Trophoblast cell (in vitro differentiated cells and primary cell): ENCODE measurements at regions not wholly inside any gene's neighbourhood (a gene's known extent, or its start where the extent isn't known, plus 50 kb on each side); places are given as distances from the start of the nearest gene placed in this dataset.

Experiments used
- DNase-seq, 2 donors: peaks; one replicate each; pipeline ENCODE4 v3.0.0-alpha.2; 2016
- H2AFZ ChIP-seq: 2 replicates; pipeline ENCODE4 v1.6.1; 2013; ENCODE audit warnings: low read length, moderate library complexity, mild to moderate bottlenecking; ENCODE audit not compliant: insufficient read depth, poor library complexity
- H2AK5ac ChIP-seq: 2 replicates; pipeline ENCODE4 v1.6.1; 2013; ENCODE audit warnings: mild to moderate bottlenecking, low read length
- H2BK120ac ChIP-seq: 2 replicates; pipeline ENCODE4 v1.6.1; 2013; ENCODE audit warnings: low read length, mild to moderate bottlenecking, moderate library complexity; ENCODE audit not compliant: insufficient read depth, poor library complexity
- H2BK12ac ChIP-seq: 2 replicates; pipeline ENCODE4 v1.6.1; 2013; ENCODE audit warnings: mild to moderate bottlenecking, low read length, moderate library complexity
- H2BK5ac ChIP-seq: 2 replicates; pipeline ENCODE4 v1.6.1; 2013; ENCODE audit warnings: low read length, low read depth, moderate library complexity, mild to moderate bottlenecking; ENCODE audit not compliant: poor library complexity
- H3K14ac ChIP-seq: 2 replicates; pipeline ENCODE4 v1.6.1; 2013; ENCODE audit warnings: mild to moderate bottlenecking, low read length
- H3K18ac ChIP-seq: 2 replicates; pipeline ENCODE4 v1.6.1; 2013; ENCODE audit warnings: mild to moderate bottlenecking, low read length
- H3K23ac ChIP-seq: 2 replicates; pipeline ENCODE4 v1.6.1; 2013; ENCODE audit warnings: low read length
- H3K27ac ChIP-seq: 2 replicates; pipeline ENCODE4 v1.5.1; 2013; ENCODE audit warnings: low read depth, mild to moderate bottlenecking, inconsistent platforms, low read length, moderate library complexity
- H3K27me3 ChIP-seq: 2 replicates; pipeline ENCODE4 v1.6.1; 2013; ENCODE audit warnings: inconsistent platforms, mild to moderate bottlenecking, low read length, moderate library complexity; ENCODE audit not compliant: insufficient read depth
- H3K36me3 ChIP-seq, 2 experiments: 1 replicate in 1 of 2; 2 replicates in 1 of 2; pipeline ENCODE4 v1.6.1; 2013; ENCODE audit warnings: low read length in 2 of 2, mild to moderate bottlenecking in 2 of 2, moderate library complexity in 1 of 2; ENCODE audit not compliant: insufficient read depth in 2 of 2, control insufficient read depth in 1 of 2
- H3K4ac ChIP-seq: 2 replicates; pipeline ENCODE4 v1.6.1; 2013; ENCODE audit warnings: low read depth, mild to moderate bottlenecking, low read length, moderate library complexity
- H3K4me1 ChIP-seq, 2 experiments: 1 replicate in 1 of 2; 2 replicates in 1 of 2; pipeline ENCODE4 v1.6.1; 2013; ENCODE audit warnings: low read length in 2 of 2, mild to moderate bottlenecking in 2 of 2, moderate library complexity in 1 of 2; ENCODE audit not compliant: insufficient read depth in 2 of 2, control insufficient read depth in 1 of 2
- H3K4me2 ChIP-seq: 2 replicates; pipeline ENCODE4 v1.6.1; 2013; ENCODE audit warnings: inconsistent platforms, mild to moderate bottlenecking, low read length, moderate library complexity
- H3K4me3 ChIP-seq: 2 replicates; pipeline ENCODE4 v1.5.1; 2013; ENCODE audit warnings: mild to moderate bottlenecking, low read depth, low read length, inconsistent platforms
- H3K79me1 ChIP-seq: one replicate; pipeline ENCODE4 v1.6.1; 2013; ENCODE audit warnings: low read length
- H3K79me2 ChIP-seq: 2 replicates; pipeline ENCODE4 v1.6.1; 2013; ENCODE audit warnings: low read length, mild to moderate bottlenecking; ENCODE audit not compliant: control insufficient read depth, insufficient read depth, poor library complexity
- H3K9ac ChIP-seq: 2 replicates; pipeline ENCODE4 v1.6.1; 2013; ENCODE audit warnings: mild to moderate bottlenecking, low read length
- H3K9me3 ChIP-seq: 2 replicates; pipeline ENCODE4 v1.6.1; 2013; ENCODE audit warnings: low read depth, mild to moderate bottlenecking, control low read depth, inconsistent platforms, low read length; ENCODE audit not compliant: insufficient read depth
- H4K12ac ChIP-seq: 2 replicates; pipeline ENCODE4 v1.6.1; 2013; ENCODE audit warnings: low read depth, mild to moderate bottlenecking, low read length, moderate library complexity
- H4K8ac ChIP-seq: 2 replicates; pipeline ENCODE4 v1.6.1; 2013; ENCODE audit warnings: low read depth, mild to moderate bottlenecking, low read length, moderate library complexity
- H4K91ac ChIP-seq: one replicate; pipeline ENCODE4 v1.6.1; 2013; ENCODE audit warnings: low read depth, mild to moderate bottlenecking, low read length, moderate library complexity
- WGBS: extraction: QIAGEN DNeasy Blood & Tissue Kit; methylation state at CpG from one replicate; pipeline ENCODE4 v1.1.7; 2013; ENCODE audit warnings: missing lambda C conversion rate; ENCODE audit not compliant: insufficient read length, insufficient coverage; ENCODE audit errors: extremely low coverage; 5-methylcytosine and 5-hydroxymethylcytosine counted together

DNA sequence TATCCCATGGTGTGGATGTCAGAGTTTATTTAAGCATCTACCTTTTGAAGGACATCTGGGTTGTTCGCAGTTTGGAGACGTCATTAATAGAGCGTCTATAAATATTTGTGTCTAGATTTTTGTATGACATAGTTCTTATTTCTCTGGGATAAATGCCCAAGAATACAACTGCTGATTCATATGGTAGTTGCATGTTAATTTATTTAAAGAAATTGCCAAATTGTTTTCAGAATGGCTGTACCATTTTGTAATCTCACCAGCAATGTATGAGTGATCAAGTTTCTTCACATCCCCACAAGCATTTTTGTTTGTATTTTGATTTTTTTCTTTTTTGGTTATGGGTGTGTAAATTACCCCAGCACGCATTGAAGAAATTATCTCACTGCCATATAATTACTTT lies 656.9 kb downstream of the NTRK3 start:
- H3K18ac ChIP-seq, result no peak overlapping the region
- WGBS, result no CpG with 5 or more reads among the region's 4 CpGs

DNA sequence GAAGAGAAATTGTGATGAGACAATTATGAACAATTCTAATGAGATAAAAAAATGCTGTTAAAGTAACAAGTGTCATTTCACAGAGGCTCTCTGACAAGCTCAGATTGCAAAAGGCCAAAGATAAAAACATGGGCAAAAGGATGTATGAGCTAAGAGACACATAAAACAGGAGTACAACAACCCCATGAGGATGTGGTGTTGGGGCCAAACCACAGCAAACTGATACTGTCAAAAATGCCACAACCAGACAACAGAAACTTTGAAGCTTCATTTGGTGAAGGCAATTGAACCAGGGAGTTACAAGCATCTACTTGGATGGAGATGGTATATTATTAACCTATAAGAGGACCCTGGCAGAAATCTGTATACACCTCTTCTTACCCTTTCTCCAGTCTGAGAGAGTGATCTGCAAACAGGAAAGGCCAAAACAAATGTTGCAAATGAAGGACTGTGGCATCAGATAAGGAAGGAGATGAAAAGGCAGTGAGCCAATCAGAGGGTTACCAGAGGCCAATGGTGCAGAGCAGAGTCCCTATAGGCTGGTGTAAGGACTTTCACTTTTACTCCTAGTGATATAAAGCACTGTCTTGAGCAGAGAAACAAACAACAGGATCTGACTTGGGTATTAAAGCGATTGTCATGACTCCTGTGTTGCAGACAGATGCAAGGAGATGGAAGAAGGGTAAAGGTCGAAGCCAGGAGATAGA lies 659.0 kb downstream of the NTRK3 start:
- Histone ChIP-seq H4K8ac (no peak overlapping the region), H3K36me3 (no peaks in the 10 kb centered on the region), H3K18ac (no peak overlapping the region), H3K4ac (no peak overlapping the region), H3K9ac (no peak overlapping the region), H2BK120ac (no peak overlapping the region), H4K91ac (no peak overlapping the region), H3K23ac (no peak overlapping the region), H2BK5ac (no peak overlapping the region), H3K4me2 (no peak overlapping the region), H3K4me3 (no peak overlapping the region), H3K27ac (no peak overlapping the region), H2AFZ (no peak overlapping the region), H3K79me2 (no peaks in the 10 kb centered on the region), H3K14ac (no peak overlapping the region), H3K79me1 (no peaks in the 10 kb centered on the region), H2AK5ac (no peak overlapping the region), H3K9me3 (no peaks in the 10 kb centered on the region), H4K12ac (no peak overlapping the region), H3K4me1 (no peaks in the 10 kb centered on the region), H3K27me3 (no peaks in the 10 kb centered on the region), H2BK12ac (no peak overlapping the region)
- no peak for DNase-seq
- WGBS, result no CpG with 5 or more reads among the region's 2 CpGs

More for the DNA sequence above, 656.9 kb downstream of the NTRK3 start:
- no peaks in the 10 kb centered on the region for H3K79me2 ChIP-seq
- H3K4me1 ChIP-seq, result no peaks in the 10 kb centered on the region
- H3K9ac ChIP-seq, result no peak overlapping the region
- H3K27me3 ChIP-seq, result no peaks in the 10 kb centered on the region
- no peak overlapping the region for H4K91ac ChIP-seq
- H4K12ac ChIP-seq, result no peak overlapping the region
- no peak overlapping the region for H3K4me2 ChIP-seq
- no peaks in the 10 kb centered on the region for H3K9me3 ChIP-seq
- no peak overlapping the region for H3K27ac ChIP-seq
- no peaks in the 10 kb centered on the region for H3K79me1 ChIP-seq
- H2BK5ac ChIP-seq, result no peak overlapping the region
- H2BK12ac ChIP-seq, result no peak overlapping the region
- no peak overlapping the region for H2AK5ac ChIP-seq
- no peak overlapping the region for H3K23ac ChIP-seq
- no peak overlapping the region for H3K4ac ChIP-seq
- no peak for DNase-seq
- H2AFZ ChIP-seq, result no peak overlapping the region
- no peak overlapping the region for H3K4me3 ChIP-seq
- no peak overlapping the region for H2BK120ac ChIP-seq
- no peak overlapping the region for H3K14ac ChIP-seq
- no peaks in the 10 kb centered on the region for H3K36me3 ChIP-seq
- no peak overlapping the region for H4K8ac ChIP-seq

DNA sequence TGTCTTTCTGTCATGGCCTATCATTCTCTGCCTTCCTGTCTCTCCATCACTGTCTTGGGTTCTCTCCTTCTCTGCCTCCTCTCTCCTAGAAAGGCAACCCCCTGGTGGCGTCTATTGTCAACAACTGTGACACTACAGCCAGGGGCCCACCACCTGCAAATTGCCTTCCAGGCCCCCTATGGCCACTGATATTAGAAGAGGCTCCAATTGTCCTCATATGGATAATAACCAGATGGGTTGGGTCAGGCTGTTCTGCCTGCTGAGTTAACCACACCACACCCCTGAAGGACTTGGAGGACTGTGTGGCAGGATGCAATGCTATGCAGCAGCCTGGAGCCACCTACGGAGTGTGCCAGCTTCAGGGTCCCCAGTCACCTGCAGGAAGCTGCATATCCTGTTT lies 665.0 kb downstream of the NTRK3 start:
- Histone ChIP-seq H3K18ac (no peak overlapping the region), H3K14ac (no peak overlapping the region), H2AFZ (no peak overlapping the region), H3K9ac (no peak overlapping the region), H3K9me3 (no peaks in the 10 kb centered on the region), H3K27me3 (no peaks in the 10 kb centered on the region), H3K36me3 (no peaks in the 10 kb centered on the region), H3K4ac (no peak overlapping the region), H4K12ac (no peak overlapping the region), H4K8ac (no peak overlapping the region), H3K4me2 (no peak overlapping the region), H3K79me2 (no peaks in the 10 kb centered on the region), H3K79me1 (no peaks in the 10 kb centered on the region), H4K91ac (no peak overlapping the region), H2BK5ac (no peak overlapping the region), H3K4me3 (no peak overlapping the region), H2AK5ac (no peak overlapping the region), H2BK12ac (no peak overlapping the region), H2BK120ac (no peak overlapping the region), H3K23ac (no peak overlapping the region), H3K4me1 (no peaks in the 10 kb centered on the region), H3K27ac (no peak overlapping the region)
- no CpG with 5 or more reads among the region's 2 CpGs for WGBS
- DNase-seq, result no peak

DNA sequence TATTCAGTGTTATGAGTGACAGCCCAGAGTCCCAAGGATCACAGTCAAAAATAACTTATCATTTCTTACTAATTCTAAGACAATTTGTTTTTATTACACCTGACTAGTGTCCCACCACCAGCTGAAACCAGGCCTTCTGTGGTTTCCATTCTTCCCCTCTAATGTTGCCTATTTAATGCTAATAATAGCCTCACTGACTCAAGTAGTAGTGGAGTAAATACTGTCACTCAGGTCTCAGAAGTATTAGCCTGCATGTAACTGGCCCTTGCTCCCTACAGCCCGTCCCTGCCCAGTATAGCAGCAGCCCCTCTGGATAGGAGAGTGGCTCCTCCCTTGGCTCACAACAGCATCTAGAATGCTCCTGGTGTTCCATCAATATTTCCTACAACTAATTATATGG lies 665.5 kb downstream of the NTRK3 start:
- no peak overlapping the region for H2AK5ac ChIP-seq
- no peak overlapping the region for H2BK120ac ChIP-seq
- no peak overlapping the region for H4K8ac ChIP-seq
- H3K23ac ChIP-seq, result no peak overlapping the region
- no peak overlapping the region for H2AFZ ChIP-seq
- no CpG with 5 or more reads among the region's 1 CpG for WGBS
- DNase-seq, result no peak
- no peaks in the 10 kb centered on the region for H3K4me1 ChIP-seq
- H3K4me3 ChIP-seq, result no peak overlapping the region
- no peak overlapping the region for H3K18ac ChIP-seq
- H3K4ac ChIP-seq, result no peak overlapping the region
- no peaks in the 10 kb centered on the region for H3K36me3 ChIP-seq
- H3K27me3 ChIP-seq, result no peaks in the 10 kb centered on the region
- no peaks in the 10 kb centered on the region for H3K79me1 ChIP-seq
- H3K9ac ChIP-seq, result no peak overlapping the region
- H3K4me2 ChIP-seq, result no peak overlapping the region
- H3K9me3 ChIP-seq, result no peaks in the 10 kb centered on the region
- H4K91ac ChIP-seq, result no peak overlapping the region
- no peak overlapping the region for H3K27ac ChIP-seq
- no peak overlapping the region for H2BK5ac ChIP-seq
- H3K14ac ChIP-seq, result no peak overlapping the region
- no peak overlapping the region for H4K12ac ChIP-seq
- H2BK12ac ChIP-seq, result no peak overlapping the region
- H3K79me2 ChIP-seq, result no peaks in the 10 kb centered on the region
